PFSK-1 (cell line): ENCODE measurements at regions not wholly inside any gene's neighbourhood (a gene's known extent, or its start where the extent isn't known, plus 50 kb on each side); places are given as distances from the start of the nearest gene placed in this dataset.

Experiments used
- FOXP2 ChIP-seq: optimal IDR thresholded peaks from 2 replicates; pipeline ENCODE3; 2011; ENCODE audit warnings: borderline replicate concordance, control low read depth, inconsistent platforms; ENCODE audit not compliant: insufficient read depth; ENCODE audit errors: extremely low read length, extremely low read depth
- POLR2AphosphoS5 ChIP-seq: IDR thresholded peaks from 2 replicates; pipeline ENCODE4 v1.6.1; 2012; ENCODE audit warnings: low read depth, mild to moderate bottlenecking, control low read depth, low read length, moderate library complexity
- REST ChIP-seq, 2 experiments: IDR thresholded peaks; 2 replicates each; pipeline versions ENCODE4 v1.6.1 to v1.8.0; 2011 to 2012; ENCODE audit warnings: low read depth in 2 of 2, low read length in 2 of 2, control low read depth in 1 of 2, inconsistent platforms in 1 of 2, mild to moderate bottlenecking in 1 of 2, moderate library complexity in 1 of 2; ENCODE audit not compliant: insufficient read depth in 1 of 2
- SIN3A ChIP-seq: IDR thresholded peaks from 2 replicates; pipeline ENCODE4 v1.6.1; 2012; ENCODE audit warnings: mild to moderate bottlenecking, low read length, moderate library complexity, borderline replicate concordance; ENCODE audit not compliant: insufficient read depth
- TAF1 ChIP-seq: IDR thresholded peaks from 2 replicates; pipeline ENCODE4 v1.6.1; 2012; ENCODE audit warnings: low read length, control low read depth, borderline replicate concordance; ENCODE audit not compliant: insufficient read depth

- TF ChIP-seq POLR2AphosphoS5 (no peak), SIN3A (no peak), REST (IDR thresholded peaks at IDR 0.05; ENCODE audit: insufficient read depth in 1 of 2, low read depth in 2 of 2, low read length in 2 of 2) (no peak), TAF1 (no peak), FOXP2 (no peak)
Observed at GRCh38 chr5:5800801-5801761, 378.6 kb downstream of the ICE1 start.
